ENCODE measurements at regions not wholly inside any gene's neighbourhood (a gene's known extent, or its start where the extent isn't known, plus 50 kb on each side); places are given as distances from the start of the nearest gene placed in this dataset.

GRCh38 chr3:181631901-181632300 lies 79.8 kb upstream of the SOX2 start:
- Histone ChIP-seq H3K4me3 (ENCODE audit: low read depth, low read length) (no peak overlapping the region), H3K27me3 (ENCODE audit: control insufficient read depth, insufficient read depth, low read length) (no peaks in the 10 kb centered on the region), H3K36me3 (ENCODE audit: control insufficient read depth, insufficient read depth, low read length) (no peaks in the 10 kb centered on the region)
- no peak for DNase-seq (ENCODE audit: low read depth)
- ChIA-PET CTCF (no interaction called here), POLR2A (no interaction called here)
- TF ChIP-seq, protein P1, sequence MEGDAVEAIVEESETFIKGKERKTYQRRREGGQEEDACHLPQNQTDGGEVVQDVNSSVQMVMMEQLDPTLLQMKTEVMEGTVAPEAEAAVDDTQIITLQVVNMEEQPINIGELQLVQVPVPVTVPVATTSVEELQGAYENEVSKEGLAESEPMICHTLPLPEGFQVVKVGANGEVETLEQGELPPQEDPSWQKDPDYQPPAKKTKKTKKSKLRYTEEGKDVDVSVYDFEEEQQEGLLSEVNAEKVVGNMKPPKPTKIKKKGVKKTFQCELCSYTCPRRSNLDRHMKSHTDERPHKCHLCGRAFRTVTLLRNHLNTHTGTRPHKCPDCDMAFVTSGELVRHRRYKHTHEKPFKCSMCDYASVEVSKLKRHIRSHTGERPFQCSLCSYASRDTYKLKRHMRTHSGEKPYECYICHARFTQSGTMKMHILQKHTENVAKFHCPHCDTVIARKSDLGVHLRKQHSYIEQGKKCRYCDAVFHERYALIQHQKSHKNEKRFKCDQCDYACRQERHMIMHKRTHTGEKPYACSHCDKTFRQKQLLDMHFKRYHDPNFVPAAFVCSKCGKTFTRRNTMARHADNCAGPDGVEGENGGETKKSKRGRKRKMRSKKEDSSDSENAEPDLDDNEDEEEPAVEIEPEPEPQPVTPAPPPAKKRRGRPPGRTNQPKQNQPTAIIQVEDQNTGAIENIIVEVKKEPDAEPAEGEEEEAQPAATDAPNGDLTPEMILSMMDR (IDR thresholded peaks at IDR 0.05; ENCODE audit: insufficient read depth, low read depth, low read length) = no peak

DNA sequence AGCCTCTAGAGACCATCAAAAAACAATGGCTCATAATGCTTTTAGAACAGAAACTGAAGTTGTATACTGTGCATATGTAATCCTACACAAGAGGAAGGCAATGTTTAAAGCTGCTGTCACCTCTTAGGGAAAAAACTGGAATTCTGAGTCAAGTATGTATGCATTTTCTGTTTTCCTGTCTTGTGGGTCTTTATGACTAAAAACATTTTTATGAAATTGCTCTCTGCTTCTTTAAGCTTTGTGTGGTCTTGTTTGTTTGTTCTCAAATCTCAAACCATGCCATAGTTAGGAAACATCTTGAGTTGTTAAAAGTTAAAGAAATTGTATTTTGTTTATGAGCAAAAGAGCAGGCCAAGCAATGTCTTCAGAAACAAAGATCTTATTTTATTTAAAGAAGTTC lies 80.9 kb upstream of the SOX2 start:
- H3K4me3 ChIP-seq (ENCODE audit: low read depth, low read length) = no peak overlapping the region
- POLR2A ChIA-PET = no interaction called here
- no peak for DNase-seq (ENCODE audit: low read depth)
- no peaks in the 10 kb centered on the region for H3K27me3 ChIP-seq (ENCODE audit: control insufficient read depth, insufficient read depth, low read length)
- H3K36me3 ChIP-seq (ENCODE audit: control insufficient read depth, insufficient read depth, low read length) = no peaks in the 10 kb centered on the region
- CTCF ChIA-PET = no interaction called here
- TF ChIP-seq, protein P1 (IDR thresholded peaks at IDR 0.05; ENCODE audit: insufficient read depth, low read depth, low read length) = no peak

DNA sequence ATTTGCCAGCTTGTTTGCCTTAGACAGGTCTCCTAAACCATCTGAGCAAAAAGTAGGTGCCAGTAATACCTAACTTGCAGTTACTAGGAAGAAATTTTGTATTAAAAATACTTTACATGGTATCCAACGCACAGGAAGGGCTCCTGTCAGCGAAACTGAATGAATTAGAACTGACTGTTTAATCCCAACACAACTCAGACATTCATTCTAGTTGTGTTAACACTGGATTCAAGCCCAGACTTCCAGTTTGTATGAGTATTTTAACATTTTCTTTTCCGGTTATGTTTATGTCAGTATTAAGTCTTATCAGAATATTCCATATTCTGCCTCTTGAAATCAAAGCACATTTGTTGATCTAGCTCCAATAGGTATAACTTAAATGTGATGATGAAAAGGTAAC lies 82.0 kb upstream of the SOX2 start:
- no peak for DNase-seq (ENCODE audit: low read depth)
- H3K4me3 ChIP-seq (ENCODE audit: low read depth, low read length) = no peak overlapping the region
- no peaks in the 10 kb centered on the region for H3K27me3 ChIP-seq (ENCODE audit: control insufficient read depth, insufficient read depth, low read length)
- TF ChIP-seq, protein P1 (IDR thresholded peaks at IDR 0.05; ENCODE audit: insufficient read depth, low read depth, low read length) = no peak
- CTCF ChIA-PET = interaction anchor here (1.1 kb wide), 1 partner anchor 9 kb away, joined by 4 read pairs; no protein-coding TSS in a partner anchor
- POLR2A ChIA-PET = no interaction called here
- no peaks in the 10 kb centered on the region for H3K36me3 ChIP-seq (ENCODE audit: control insufficient read depth, insufficient read depth, low read length)

GRCh38 chr3:181629029-181629428 lies 82.7 kb upstream of the SOX2 start:
- CTCF ChIA-PET = no interaction called here
- TF ChIP-seq, protein P1 (IDR thresholded peaks at IDR 0.05; ENCODE audit: insufficient read depth, low read depth, low read length) = no peak
- no peaks in the 10 kb centered on the region for H3K27me3 ChIP-seq (ENCODE audit: control insufficient read depth, insufficient read depth, low read length)

DNA sequence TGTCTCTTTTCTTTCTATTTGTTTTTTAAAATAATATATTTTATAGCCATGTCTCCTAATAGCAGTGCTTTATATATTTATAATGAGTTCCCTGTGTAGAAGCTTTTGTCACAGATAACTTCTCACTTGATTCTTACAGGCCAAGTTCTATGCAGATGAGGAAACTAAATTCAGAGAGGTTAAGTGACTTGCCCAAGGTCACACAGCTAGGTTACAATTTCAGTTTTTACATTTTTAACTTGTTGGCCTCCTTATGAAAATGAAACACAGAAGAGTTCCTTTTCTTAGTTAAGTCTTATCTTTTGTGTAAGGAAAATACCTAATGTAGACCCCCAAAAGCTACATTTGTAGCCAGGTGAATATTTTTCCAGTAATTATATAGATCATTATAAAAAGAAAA lies 83.3 kb upstream of the SOX2 start:
- ChIA-PET CTCF (no interaction called here), POLR2A (no interaction called here)
- no peaks in the 10 kb centered on the region for H3K27me3 ChIP-seq (ENCODE audit: control insufficient read depth, insufficient read depth, low read length)
- H3K4me3 ChIP-seq (ENCODE audit: low read depth, low read length) = no peak overlapping the region
- TF ChIP-seq, protein P1 (IDR thresholded peaks at IDR 0.05; ENCODE audit: insufficient read depth, low read depth, low read length) = no peak
- H3K36me3 ChIP-seq (ENCODE audit: control insufficient read depth, insufficient read depth, low read length) = no peaks in the 10 kb centered on the region
- DNase-seq (ENCODE audit: low read depth) = no peak

More at GRCh38 chr3:181629029-181629428, 82.7 kb upstream of the SOX2 start:
- POLR2A ChIA-PET = no interaction called here
- Histone ChIP-seq H3K36me3 (ENCODE audit: control insufficient read depth, insufficient read depth, low read length) (no peaks in the 10 kb centered on the region), H3K4me3 (ENCODE audit: low read depth, low read length) (no peak overlapping the region)
- DNase-seq (ENCODE audit: low read depth) = no peak
